SHP77 (cell line): ENCODE measurements at regions not wholly inside any gene's neighbourhood (a gene's known extent, or its start where the extent isn't known, plus 50 kb on each side); places are given as distances from the start of the nearest gene placed in this dataset.

Source experiments
- DNase-seq, 2 experiments: peaks; one replicate each; lab custom pipeline; 2025; lab: John Stamatoyannopoulos, UW

DNA sequence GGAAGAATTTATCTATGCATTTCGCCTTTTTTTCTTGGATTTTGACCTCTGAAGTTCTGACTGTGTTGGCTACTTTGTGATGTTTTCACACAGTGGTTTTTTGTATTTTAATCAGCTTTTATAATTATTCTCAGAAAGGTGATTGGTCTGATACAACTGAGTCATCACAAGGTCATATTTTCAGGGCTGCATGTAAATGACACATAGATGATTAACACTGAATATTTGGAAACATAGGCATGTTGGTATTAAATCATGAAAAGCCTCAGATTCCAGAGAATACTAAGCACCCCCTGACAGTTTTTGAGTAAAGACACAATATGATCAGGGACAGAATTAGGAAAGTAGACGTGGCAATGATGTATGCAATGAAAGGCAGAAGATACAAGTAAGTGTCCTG lies 175.5 kb upstream of the SLCO3A1 start:
- DNase-seq, result no peak

DNA sequence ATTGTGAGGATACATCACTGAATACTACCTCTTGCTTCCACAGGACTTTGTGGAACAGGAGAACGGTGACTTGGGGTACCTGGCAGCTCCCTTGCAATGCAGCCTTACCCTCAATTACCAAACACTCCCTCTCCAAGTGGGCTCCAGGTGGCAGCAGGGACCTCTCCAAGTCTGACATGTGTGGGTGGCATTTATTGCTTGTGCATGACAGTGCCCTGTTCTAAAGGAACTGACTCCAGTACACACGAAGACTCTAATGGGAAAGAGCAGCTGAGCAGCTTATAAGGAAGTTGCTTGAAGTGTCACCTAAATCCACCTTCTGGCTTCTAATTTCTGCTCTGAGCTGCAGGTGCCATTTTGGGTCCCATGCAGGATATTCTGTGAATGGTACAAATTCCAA lies 174.1 kb upstream of the SLCO3A1 start:
- no peak for DNase-seq

DNA sequence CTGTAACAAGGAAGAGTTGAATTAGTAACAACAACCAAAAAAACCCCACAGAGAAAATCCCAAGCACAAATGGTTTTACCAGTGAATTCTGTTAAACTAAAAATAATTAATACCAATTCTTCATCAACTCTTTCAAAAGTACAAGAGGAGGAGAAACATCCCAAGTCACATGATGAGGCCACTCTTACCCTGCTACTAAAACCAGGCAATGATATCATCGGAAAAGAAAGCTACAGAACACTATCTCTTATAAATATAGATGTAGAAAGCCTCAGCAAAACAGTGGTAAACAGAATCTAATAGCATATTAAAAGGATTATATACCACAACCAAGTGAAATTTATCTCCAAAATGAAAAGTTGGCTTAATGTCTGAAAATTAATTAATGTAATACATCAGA lies 168.1 kb upstream of the SLCO3A1 start:
- DNase-seq, result no peak

DNA sequence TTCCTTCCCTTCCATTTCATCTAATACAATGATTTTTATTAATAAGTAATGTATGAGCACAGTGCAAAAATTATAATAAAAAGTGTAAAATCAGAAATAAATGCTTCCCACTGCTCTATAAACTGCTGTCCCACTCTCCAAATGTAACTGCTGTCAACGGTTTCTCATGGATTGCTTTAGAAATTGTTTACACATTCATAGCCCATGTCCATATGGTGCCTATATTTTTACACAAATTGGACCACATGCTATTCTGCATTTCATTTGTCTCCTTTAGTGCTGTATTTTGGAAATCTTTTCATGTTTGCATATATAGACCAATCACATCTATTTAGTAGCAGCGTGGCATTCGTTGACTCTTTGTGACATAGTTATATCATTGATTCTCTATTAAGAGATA lies 164.7 kb upstream of the SLCO3A1 start:
- DNase-seq, result no peak

DNA sequence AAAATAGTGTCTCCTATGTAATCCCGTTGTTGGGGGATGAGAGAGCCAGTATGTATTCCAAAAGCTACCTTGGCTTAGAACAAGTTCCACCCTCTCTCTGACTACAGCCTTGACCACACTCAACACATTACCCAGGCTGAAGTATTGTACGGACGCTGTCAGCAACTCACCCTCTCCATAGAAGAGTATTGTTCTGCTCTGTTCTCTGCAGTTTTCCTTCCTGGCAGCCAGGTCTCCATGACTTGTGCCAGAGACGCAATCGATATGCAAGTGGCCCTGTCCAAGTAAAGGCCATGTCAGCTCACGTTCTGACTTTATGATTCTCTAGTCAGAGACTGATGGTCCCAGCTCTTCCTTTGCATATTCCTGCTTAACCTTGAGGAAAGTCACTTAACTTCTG lies 164.1 kb upstream of the SLCO3A1 start:
- DNase-seq, result no peak

DNA sequence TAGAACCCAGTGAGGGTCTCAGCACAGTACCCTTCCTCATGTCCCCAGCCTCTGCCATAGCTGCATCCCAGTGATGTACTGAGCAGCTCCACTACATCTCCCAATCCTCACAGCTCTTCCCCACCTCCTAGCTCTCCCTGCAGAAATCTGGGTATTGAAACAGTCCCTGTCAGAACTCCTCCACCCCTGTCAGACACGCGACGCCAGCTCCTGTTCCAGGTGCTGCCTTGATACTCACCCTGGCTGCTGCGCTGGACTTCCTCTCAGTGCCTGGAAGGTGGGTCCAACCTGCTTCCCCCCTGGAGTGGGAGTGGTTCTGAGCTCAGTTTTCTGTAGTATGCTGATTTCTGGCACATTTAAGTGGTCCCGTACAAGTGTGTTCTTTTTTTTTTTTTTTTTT lies 160.9 kb upstream of the SLCO3A1 start:
- no peak for DNase-seq

DNA sequence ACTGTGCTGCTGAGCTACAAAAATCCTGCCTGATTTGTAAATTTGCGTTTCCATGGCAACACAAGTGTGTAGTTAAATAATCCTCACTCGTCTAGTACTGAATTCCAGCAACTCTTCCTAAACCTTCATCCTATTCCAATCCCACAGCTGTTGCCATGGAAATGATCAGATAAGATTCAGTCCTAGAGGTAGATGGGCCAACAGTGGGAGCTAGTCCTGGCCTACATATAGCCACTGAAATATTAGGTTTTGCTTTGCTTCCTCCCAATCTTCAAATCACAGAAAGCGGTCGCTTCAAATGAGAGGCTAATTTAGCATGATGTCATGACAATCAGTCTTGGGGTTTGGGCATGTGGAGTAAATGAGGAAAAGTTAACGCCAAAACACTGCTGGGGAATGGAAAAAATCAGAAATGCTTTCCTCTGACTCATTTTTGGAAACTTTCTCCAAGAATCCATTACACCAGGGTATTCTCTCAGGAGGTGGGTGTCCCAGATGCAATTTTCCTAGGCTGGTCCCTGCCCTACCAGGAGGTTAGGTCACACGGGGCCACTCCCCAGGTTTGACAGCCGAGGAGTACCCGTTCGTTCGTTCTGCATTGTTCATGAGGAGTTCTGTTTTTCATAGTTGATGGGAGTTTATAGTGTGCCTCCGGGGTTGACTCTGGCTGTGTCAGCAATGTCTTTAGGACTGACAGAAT lies 159.2 kb upstream of the SLCO3A1 start:
- no peak for DNase-seq

DNA sequence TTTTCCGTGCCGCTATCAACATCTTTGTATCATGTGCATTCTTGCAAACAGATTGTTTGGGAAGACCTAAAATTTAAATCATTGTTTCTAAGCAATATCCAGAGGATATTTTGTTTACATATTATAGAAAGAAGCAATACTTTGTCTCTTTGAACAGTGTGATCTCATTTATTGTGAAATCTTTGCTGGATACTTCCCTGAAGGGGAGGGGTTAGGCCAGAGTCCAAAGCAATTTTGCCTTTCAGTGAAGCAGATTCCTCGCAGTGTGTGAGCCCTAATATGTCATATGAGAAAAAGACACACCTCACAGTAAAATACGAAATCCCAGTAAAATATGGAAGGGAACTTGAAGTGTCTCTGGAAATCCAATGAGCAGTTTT lies 158.7 kb upstream of the SLCO3A1 start:
- no peak for DNase-seq

DNA sequence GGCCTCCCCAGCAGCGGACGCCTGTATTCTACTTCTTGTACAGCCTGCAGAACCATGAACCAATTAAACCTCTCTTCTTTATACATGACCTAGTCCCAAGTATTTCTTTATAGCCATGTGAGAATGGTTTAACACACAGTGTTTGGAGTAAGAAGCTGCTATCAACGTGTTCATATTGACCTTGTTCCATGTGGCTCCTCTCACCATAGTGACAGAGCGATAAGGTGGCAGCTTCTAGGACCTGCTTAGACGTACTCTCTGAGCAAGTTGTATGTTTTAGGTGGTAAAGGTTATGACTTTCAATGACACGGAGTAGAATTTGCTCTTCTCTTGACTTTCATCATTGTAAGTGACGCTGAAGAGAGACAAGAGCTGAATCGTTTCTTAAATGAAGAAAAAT lies 157.7 kb upstream of the SLCO3A1 start:
- no peak for DNase-seq

DNA sequence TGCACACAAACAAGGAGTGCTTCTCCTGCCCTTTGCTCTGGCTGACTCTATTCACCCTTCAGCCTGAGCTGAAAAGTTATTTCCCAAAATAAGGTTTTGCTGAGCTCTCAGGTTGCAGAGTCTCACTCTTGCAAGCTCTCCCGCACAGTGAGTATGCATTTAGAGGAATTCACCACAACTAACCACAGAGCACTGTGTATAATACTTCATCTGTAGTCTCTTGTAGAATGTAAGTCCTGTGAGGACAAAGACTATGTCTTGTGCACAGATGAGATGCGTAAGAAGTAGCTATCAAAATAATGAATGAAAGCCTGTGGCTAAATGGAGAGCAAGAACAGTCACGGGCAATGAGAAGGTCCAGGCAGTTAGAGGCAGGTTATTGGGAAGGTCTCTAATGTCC lies 156.5 kb upstream of the SLCO3A1 start:
- DNase-seq, result no peak

DNA sequence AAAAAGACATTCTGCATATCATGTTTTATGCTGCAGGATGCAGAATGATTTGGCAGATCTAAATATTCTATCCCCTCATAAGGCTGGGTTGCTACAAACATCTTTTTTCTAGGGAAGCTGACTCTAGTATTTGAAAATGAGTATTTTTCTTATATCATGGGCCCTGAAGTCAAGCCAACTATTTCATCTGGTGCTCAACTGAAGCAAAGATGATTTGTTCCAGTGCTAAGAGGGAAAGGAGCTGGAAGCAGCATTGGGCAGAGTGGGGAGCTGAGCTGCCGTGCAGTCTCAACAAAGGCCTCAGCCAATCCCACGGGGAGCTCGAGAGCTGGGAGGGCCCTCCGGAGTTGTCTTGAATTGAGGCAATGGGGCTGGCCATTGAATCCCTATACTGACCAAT lies 155.3 kb upstream of the SLCO3A1 start:
- DNase-seq, result no peak

DNA sequence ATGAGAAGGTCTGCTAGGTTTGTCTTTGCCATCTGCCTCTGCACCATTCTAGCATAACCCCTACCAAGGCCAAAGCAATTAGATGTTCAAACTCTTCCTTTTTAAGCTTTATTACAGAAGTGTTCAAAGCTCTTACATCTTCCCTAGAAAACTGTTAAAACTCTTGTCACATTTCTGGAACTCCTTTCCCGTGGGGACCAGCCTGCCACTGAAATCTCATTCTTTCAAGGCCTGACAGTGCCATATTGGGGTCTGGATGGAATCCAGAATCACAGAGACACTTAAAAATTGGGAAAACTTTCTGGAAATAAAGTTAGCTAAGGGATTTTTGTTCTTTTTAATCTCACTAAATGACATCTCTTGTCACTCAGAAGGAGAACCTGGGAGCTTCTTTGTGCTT lies 153.8 kb upstream of the SLCO3A1 start:
- DNase-seq, result no peak

DNA sequence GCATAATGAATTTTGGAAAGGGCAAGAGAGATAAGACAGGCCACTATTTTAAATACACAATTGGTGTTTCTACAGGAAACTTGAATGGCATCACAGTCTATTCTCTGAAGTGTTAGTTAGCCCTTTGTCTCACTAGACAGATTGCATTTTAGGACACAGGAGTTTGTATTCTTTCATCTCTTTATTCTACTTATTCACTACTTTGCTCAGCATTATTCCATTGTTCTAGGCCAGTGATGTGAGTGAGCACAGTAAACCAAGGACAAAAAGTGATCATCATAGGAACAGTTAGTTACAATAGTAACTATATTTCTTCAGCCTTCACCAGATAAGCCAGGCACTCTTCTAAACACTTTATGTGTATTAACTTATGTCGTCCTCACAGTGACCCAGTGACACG lies 150.2 kb upstream of the SLCO3A1 start:
- no peak for DNase-seq

DNA sequence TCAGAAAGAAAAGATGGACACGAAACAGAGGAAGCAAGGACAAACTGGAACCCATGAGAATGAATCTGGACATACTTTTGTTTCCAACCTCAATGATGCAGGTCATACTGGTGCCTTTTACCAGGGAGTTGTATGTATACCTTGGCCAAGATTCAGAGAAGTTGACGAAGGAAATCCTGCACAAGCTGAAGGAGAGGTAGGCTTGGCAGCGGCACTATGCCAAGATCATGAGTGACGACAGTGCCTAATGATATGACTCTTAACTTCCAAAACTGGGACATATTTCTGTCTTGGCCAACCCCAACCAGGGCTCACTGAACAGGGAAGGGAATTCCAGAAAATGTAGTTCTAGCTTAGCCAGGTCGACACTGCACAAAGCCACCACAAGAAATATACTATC lies 149.2 kb upstream of the SLCO3A1 start:
- no peak for DNase-seq

DNA sequence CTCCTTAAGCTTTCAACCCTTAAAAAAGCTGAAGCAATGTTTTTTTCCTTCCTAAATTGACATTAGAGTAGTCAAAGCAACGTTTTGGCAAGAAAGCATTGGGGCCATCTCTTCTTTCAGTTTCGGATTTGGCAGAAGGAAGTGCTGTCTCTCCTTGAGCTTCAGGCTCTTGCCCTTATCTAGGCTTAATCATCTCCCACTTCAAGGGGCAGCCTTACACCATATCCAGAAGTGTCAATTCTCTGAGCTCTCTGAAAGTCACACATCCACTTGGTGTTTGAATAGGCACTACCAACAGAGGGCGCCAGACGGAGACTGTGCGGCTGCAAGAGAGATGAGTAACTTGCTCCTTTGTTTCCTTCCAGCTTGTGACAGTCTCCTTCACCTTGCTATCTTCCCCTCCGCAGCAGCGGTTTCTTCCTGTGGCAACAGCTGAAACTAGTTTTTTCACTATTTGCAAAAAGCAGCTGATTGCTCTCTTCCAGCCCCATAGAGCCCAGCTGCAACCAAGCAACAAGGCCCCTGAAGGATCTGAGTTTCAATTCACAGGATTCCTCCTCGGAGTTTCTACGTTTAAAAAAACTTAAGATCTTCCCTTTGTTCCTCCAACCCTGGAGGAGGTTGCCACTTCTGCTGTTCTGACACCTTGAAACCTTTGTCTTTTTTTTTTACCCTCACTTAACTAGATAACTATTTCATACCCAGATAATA lies 147.0 kb upstream of the SLCO3A1 start:
- peak in 1 of 2 experiments; percentile 48 for DNase-seq

DNA sequence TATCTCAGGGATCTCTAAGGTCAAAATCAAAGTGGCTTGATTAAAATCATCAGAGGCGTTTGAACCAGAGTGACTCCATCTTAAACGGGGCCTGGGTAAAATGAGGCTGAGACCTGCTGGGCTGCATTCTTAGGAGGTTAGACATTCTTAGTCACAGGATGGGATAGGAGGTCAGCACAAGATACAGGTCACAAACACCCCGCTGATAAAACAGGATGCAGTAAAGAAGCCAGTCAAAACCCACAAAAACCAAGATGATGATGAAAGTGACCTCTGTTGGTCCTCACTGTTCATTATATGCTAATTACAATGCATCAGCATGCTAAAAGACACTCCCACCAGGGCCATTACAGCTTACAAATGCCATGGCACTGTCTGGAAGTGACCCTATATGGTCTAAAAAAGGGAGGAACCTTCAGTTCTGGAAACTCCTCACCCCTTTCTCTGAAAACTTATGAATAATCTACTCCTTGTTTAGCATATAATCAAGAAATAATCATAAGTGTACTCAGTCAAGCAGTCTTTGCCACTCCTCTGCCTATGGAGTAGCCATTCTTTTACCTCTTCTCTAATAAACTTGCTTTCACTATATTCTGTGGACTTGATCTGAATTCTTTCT lies 143.3 kb upstream of the SLCO3A1 start:
- DNase-seq, result no peak

DNA sequence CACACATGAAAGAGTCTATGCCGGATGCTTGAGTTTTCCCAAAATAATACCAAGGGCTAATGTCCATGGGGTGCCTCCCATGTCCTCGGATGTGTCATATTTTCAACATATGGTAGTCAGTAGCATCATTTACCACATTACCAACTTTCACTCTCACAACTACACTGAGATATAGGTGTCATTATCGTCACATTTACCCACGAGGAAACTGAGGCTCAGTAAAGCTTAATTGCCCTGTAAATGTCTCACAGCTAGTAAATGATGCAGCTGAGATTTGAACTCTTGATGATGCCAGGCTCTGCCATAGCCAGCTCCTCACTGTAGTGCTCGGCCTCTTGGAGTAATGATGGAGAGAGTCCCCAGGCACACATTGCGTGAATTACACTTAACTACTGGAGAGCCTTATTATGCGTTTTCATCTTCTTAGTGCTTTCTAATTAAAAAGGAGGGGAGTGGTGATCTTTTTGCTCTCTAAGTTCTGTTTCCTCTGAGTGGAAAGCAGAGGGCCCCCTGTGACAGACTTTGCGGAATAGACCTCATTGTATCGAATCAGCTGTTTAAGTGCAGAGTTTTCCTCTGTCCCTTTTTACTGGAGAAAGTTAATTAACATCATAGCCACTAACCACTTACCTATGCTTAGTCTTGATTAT lies 142.0 kb upstream of the SLCO3A1 start:
- no peak for DNase-seq

DNA sequence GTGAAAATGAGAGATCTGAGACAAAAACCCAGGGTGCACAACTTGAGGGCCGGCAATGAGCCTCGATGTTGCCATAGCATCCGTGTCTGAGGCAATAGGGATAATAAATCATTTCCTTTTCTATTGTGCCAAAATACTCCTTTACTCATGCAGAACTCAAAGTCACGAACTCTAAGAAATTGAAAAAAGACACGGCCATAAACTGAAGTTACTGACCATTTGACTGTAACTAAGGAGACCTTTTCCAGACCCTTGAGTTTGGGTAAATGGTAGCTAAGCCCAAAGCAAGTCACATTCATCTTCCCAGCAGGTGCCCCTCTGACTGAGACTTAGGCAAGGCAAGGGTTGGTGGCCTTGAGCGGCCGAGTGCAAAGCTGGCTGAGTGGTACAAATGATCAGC lies 141.2 kb upstream of the SLCO3A1 start:
- DNase-seq, result no peak

DNA sequence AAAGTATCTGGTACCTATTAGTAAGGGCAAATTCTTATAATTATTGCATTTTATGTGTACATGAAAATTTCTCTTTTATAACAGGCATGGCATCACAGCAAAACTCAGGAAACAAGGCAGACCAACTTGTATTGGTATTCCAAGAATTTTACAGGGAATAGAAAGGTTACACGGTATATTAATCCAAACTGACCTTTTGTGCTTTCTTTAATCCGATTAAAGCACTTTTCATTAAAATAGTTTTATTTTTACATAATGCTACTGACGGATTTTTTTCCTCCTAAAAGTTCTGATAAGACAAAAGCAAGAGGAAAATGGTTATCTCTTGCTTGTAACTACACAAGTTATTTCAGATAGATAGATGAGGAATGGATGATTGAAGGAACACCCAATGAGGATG lies 137.0 kb upstream of the SLCO3A1 start:
- no peak for DNase-seq

DNA sequence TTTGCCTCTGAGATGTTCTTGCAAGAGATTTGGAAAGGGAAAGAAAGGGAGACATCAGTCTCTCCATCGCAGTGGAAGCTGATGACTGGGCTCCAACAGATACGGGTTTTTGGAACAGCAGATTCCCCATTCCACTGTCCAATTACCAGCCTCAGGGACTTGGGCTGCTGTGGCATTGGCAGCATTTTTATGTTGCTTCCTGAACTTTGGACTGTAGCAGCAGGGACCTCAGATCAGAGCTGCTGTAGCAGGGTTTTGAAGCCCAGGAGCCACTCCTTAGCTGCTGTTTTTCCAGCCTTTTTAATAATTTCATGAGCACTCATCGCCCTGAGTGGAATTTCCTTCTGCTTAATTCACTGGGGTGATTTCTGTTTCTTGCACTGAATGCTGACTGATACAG lies 135.7 kb upstream of the SLCO3A1 start:
- DNase-seq, result no peak

DNA sequence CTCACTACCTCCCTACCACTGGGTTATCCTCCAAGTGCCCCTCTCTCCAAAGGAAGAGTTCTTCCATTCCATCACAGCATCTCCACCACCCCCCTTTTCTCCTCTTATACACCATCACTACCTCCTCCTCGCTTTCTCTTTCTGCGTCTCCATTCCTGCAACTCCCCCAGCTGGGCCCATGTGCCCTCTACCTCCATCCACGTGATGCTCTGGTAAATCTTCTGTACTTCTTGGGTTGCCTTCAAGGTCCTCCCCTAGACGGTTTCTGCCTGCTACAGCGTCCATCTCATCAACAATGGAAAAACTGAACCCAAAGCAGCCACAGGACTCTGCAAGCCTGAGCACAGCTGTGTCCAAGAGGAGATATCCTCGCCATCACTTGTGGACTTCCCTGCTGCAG lies 129.5 kb upstream of the SLCO3A1 start:
- DNase-seq, result no peak

DNA sequence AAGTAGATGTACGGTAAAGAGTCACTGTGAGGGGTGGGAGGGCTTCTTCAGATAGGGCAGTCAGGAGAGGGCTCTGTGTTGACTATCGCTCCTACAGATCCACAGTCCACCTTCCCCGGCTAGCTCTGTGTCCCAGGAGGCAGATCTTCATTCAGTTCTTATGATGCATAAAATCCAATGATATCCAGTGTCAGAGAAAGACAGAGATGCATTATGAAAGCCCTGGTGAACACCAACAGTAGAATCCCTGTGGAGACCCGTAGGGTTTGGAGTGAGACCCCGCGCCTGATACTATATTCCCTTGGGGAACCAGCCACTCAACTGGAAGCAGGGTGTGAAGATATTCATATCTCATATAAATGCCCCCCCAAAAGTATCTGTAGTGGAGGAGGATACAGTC lies 119.8 kb upstream of the SLCO3A1 start:
- no peak for DNase-seq

DNA sequence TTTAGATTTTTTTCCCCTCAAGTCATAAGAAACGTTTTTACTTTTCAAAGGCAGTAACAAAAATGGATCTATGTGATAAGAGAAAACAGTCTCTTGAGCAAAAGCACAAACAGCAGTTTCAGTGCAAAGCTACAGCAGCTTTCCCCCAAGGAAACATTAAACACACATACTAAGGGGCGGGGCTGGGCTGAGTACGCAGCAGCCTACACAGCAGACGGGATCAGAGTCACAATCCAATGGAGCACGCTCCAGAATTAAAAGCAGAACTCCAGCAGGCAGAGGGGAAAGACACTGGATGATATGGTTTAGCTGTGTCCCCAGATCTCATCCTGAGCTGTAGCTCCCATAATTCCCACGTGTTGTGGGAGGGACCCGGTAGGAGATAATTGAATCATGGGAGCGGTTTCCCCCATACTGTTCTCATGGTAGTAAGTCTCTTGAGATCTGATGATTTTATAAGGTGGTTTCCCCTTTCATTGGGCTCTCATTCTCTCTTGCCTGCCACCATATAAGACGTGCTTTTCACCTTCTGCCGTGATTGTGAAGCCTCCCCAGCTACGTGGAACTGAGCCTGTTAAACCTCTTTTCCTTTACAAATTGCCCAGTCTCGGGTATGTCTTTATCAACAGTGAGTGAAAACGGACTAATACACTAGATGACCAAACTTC lies 116.2 kb upstream of the SLCO3A1 start:
- DNase-seq, result no peak
